Liver (tissue), 3 donors: ENCODE measurements at regions not wholly inside any gene's neighbourhood (a gene's known extent, or its start where the extent isn't known, plus 50 kb on each side); places are given as distances from the start of the nearest gene placed in this dataset.

ENCODE experiments used
- ATF3 ChIP-seq: IDR thresholded peaks from 2 replicates; pipeline ENCODE4 v1.6.1; 2016; ENCODE audit warnings: antibody characterized with exemption
- CTCF ChIP-seq: fragments of 150-350 bp; IDR thresholded peaks from 2 replicates; pipeline ENCODE4 v1.5.1; 2017; ENCODE audit warnings: improper control_type of control experiment, low read depth, low read length; ENCODE audit not compliant: missing input control
- EGR1 ChIP-seq, 2 donors: IDR thresholded peaks; 2 replicates each; pipeline ENCODE4 v1.6.1; 2016 to 2018; ENCODE audit warnings: antibody characterized with exemption in 2 of 2, low read depth in 2 of 2
- GABPA ChIP-seq, 2 donors: IDR thresholded peaks in 1 of 2; conservative IDR thresholded peaks in 1 of 2; 2 replicates each; pipeline ENCODE4 v1.6.1; 2016; ENCODE audit warnings: antibody characterized with exemption in 2 of 2, mild to moderate bottlenecking in 1 of 2, moderate library complexity in 1 of 2
- RAD21 ChIP-seq, 2 donors: IDR thresholded peaks; 2 replicates each; pipeline ENCODE4 v1.6.1; 2016; ENCODE audit warnings: antibody characterized with exemption in 2 of 2, mild to moderate bottlenecking in 2 of 2
- REST ChIP-seq: IDR thresholded peaks from 2 replicates; pipeline ENCODE4 v1.6.1; 2016; ENCODE audit warnings: antibody characterized with exemption, mild to moderate bottlenecking
- TAF1 ChIP-seq: conservative IDR thresholded peaks from 2 replicates; pipeline ENCODE4 v1.6.1; 2016; ENCODE audit warnings: antibody characterized with exemption, mild to moderate bottlenecking
- donor health status: healthy.
- donor health status: healthy.

DNA sequence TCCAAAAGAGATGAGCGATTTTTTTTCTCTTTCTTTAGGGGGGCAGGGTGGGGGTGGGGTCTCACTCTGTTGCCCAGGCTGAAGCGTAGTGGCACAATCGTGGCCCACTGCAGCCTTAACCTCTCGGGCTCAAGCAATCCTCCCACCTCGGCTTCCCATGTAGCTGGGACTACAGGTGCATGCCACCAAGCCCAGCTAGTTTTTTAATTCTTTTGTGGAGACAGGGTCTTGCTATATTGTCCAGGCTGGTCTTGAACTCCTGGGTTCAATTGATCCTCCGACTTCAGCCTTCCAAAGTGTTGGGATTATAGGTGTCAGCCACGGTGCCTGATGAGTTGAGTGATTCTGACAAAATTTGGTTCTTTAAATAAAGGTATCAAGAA, 127.0 kb downstream of the ARRDC3 start:
- TF ChIP-seq ATF3 (no peak), EGR1 (IDR thresholded peaks at IDR 0.05; ENCODE audit: low read depth in 2 of 2) (no peak), CTCF (no peak), RAD21 (IDR thresholded peaks at IDR 0.05) (no peak), REST (no peak), TAF1 (no peak), GABPA (IDR thresholded peaks at IDR 0.05 in 1 of 2, conservative IDR thresholded peaks at IDR 0.05 in 1 of 2) (no peak)
